ENCODE measurements at regions not wholly inside any gene's neighbourhood (a gene's known extent, or its start where the extent isn't known, plus 50 kb on each side); places are given as distances from the start of the nearest gene placed in this dataset.

DNA sequence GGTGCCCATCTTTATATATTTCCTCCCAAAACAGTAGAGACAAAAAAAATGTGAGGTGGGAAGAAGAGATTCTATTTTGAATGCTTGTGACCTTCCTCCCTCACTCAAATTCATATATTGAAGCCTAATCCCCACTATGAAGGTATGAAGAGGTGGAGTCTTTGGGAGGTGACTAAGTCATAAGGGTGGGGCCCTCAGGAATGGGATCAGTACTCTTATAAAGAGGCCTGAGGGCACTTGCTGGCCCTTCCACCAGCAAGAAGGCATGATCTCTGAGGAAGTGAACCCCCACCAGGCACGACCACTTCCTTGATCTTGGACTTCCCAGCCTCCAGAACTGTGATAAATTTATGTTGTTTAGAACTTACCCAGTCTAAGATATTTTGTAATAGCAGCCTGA is 517.2 kb upstream of the CNTNAP2 start (continued):
- TF ChIP-seq PRDM15 (CRISPR knock-in tag; IDR thresholded peaks at IDR 0.05), result no peak
- no peak for TF ChIP-seq GABPA (IDR thresholded peaks at IDR 0.05; ENCODE audit: low read depth)
- TF ChIP-seq ELK1 (IDR thresholded peaks at IDR 0.05; ENCODE audit: low read depth, low read length), result no peak
- TF ChIP-seq ZNF24 (IDR thresholded peaks at IDR 0.05), result no peak

DNA sequence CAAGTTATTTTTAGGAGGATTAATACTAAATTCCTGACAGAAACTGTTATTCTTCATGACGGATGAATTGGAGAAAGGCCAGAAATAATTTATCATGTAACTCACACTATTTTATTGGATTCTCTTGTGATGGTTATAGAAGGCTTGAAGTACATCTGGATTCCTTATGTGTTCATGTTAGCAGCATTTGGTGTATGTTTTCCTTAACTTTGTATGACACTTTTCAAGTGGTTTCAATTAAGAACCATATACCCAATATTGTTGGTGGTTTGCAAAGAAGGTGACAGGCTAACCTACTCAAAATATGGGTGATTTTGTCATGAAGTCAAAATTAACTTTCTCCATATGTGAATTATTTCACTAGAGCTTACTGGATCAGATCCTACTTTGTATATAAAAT is 532.2 kb upstream of the CNTNAP2 start:
- no peak overlapping the region for H2AFZ ChIP-seq (ENCODE audit: control insufficient read depth, low read depth, low read length)
- intact Hi-C loops (cut with micrococcal nuclease; ENCODE audit: unreplicated experiment), result no loop called here
- no peak for TF ChIP-seq MYC (IDR thresholded peaks at IDR 0.05; ENCODE audit: insufficient read depth, insufficient read length, insufficient replicate concordance, low read length, severe bottlenecking)
- TF ChIP-seq, protein P1, sequence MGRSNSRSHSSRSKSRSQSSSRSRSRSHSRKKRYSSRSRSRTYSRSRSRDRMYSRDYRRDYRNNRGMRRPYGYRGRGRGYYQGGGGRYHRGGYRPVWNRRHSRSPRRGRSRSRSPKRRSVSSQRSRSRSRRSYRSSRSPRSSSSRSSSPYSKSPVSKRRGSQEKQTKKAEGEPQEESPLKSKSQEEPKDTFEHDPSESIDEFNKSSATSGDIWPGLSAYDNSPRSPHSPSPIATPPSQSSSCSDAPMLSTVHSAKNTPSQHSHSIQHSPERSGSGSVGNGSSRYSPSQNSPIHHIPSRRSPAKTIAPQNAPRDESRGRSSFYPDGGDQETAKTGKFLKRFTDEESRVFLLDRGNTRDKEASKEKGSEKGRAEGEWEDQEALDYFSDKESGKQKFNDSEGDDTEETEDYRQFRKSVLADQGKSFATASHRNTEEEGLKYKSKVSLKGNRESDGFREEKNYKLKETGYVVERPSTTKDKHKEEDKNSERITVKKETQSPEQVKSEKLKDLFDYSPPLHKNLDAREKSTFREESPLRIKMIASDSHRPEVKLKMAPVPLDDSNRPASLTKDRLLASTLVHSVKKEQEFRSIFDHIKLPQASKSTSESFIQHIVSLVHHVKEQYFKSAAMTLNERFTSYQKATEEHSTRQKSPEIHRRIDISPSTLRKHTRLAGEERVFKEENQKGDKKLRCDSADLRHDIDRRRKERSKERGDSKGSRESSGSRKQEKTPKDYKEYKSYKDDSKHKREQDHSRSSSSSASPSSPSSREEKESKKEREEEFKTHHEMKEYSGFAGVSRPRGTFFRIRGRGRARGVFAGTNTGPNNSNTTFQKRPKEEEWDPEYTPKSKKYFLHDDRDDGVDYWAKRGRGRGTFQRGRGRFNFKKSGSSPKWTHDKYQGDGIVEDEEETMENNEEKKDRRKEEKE (IDR thresholded peaks at IDR 0.05), result no peak
- TF ChIP-seq ASH2L (IDR thresholded peaks at IDR 0.05; ENCODE audit: borderline replicate concordance, low read depth), result no peak
- no peak for TF ChIP-seq MYB (IDR thresholded peaks at IDR 0.05; ENCODE audit: borderline replicate concordance, low read depth, low read length)
- no peak for TF ChIP-seq CEBPZ (IDR thresholded peaks at IDR 0.05; ENCODE audit: low read depth, low read length)
- TF ChIP-seq TBL1XR1 (IDR thresholded peaks at IDR 0.05; ENCODE audit: low read depth, low read length), result no peak
- TF ChIP-seq ETV6 (conservative IDR thresholded peaks at IDR 0.05 in 1 of 2, IDR thresholded peaks at IDR 0.05 in 1 of 2; ENCODE audit: borderline replicate concordance in 1 of 2, low read depth in 1 of 2), result no peak
- TF ChIP-seq JUND (IDR thresholded peaks at IDR 0.05; ENCODE audit: low read depth, low read length), result no peak

More for the DNA sequence above, 532.2 kb upstream of the CNTNAP2 start:
- CTCF ChIA-PET, result no interaction called here
- POLR2A ChIA-PET, result no interaction called here
- RAD21 ChIA-PET (ENCODE audit: unreplicated experiment), result no interaction called here
- WGBS (ENCODE audit: insufficient coverage, insufficient replicate concordance, low lambda C conversion rate, missing lambda C conversion rate), result 100% methylated on average over 1 of the region's 1 CpG
- SMC1A ChIA-PET (ENCODE audit: uncharacterized antibody, unreplicated experiment), result no interaction called here
- DNase-seq (ENCODE audit: low read depth, low spot score) (no peak), ATAC-seq (no peak), FAIRE-seq (no peak)
- Histone ChIP-seq H4K20me1 (ENCODE audit: control insufficient read depth, insufficient read depth) (no peaks in the 10 kb centered on the region), H3K4me1 (ENCODE audit: control insufficient read depth, insufficient read depth, low read length) (no peaks in the 10 kb centered on the region), H3K9ac (ENCODE audit: control insufficient read depth, insufficient read depth, low read length) (no peak overlapping the region), H3K9me3 (replicated peaks; ENCODE audit: control insufficient read depth, insufficient read depth, low read length) (no peaks in the 10 kb centered on the region), H3K36me3 (ENCODE audit: control insufficient read depth in 2 of 2, insufficient read depth in 2 of 2, low read length in 1 of 2) (no peaks in the 10 kb centered on the region), H3K27me3 (replicated peaks in 1 of 2; ENCODE audit: control insufficient read depth in 2 of 2, insufficient read depth in 2 of 2, low read length in 1 of 2) (no peaks in the 10 kb centered on the region), H3K27ac (ENCODE audit: control insufficient read depth, insufficient read depth) (no peak overlapping the region), H3K4me2 (ENCODE audit: control insufficient read depth, insufficient read depth) (no peak overlapping the region), H3K4me3 (no peak overlapping the region), H3K79me2 (ENCODE audit: control insufficient read depth, insufficient read depth, low read length) (no peaks in the 10 kb centered on the region)
- BruUV-seq (replicated peaks), result no TSS peak
- in situ Hi-C loops (cut with MboI), result no loop called here
